Omental fat pad (tissue), 3 donors: ENCODE measurements at regions not wholly inside any gene's neighbourhood (a gene's known extent, or its start where the extent isn't known, plus 50 kb on each side); places are given as distances from the start of the nearest gene placed in this dataset.

Experiments used
- ATAC-seq: fragments of 150-250 bp; one replicate; pipeline ENCODE4 v1.9.1; 2016; ENCODE audit warnings: mild to moderate bottlenecking, moderate library complexity; ENCODE audit not compliant: low FRiP score
- DNase-seq: peaks from one replicate; pipeline ENCODE4 v3.0.0-alpha.2; 2019; ENCODE audit warnings: low spot score
- CTCF ChIP-seq, 3 donors: fragments of 450-650 bp; IDR thresholded peaks; one replicate each; pipeline ENCODE4 v1.5.1; 2016 to 2017; ENCODE audit warnings: antibody characterized with exemption in 3 of 3, mild to moderate bottlenecking in 3 of 3, moderate library complexity in 2 of 3

- ATAC-seq (no peak), DNase-seq (no peak)
- TF ChIP-seq CTCF (IDR thresholded peaks at IDR 0.05), result no peak
Measured at GRCh38 chr1:72678683-72679082, 396.3 kb upstream of the NEGR1 start.

- ATAC-seq (no peak), DNase-seq (no peak)
- TF ChIP-seq CTCF (IDR thresholded peaks at IDR 0.05), result no peak
Measured at GRCh38 chr1:72670902-72671301, 388.6 kb upstream of the NEGR1 start.

GRCh38 chr1:72662918-72663317, 380.6 kb upstream of the NEGR1 start:
- no peak for TF ChIP-seq CTCF (IDR thresholded peaks at IDR 0.05)
- ATAC-seq (no peak), DNase-seq (no peak)

- no peak for TF ChIP-seq CTCF (IDR thresholded peaks at IDR 0.05)
- ATAC-seq (no peak), DNase-seq (no peak)
Measured at GRCh38 chr1:72650843-72651435, 368.6 kb upstream of the NEGR1 start.

- no peak for ATAC-seq
- no peak for TF ChIP-seq CTCF (IDR thresholded peaks at IDR 0.05)
Measured at GRCh38 chr1:72649991-72650390, 367.7 kb upstream of the NEGR1 start.

GRCh38 chr1:72649211-72649888, 367.0 kb upstream of the NEGR1 start:
- ATAC-seq, result no peak
- no peak for DNase-seq
- TF ChIP-seq CTCF (IDR thresholded peaks at IDR 0.05), result no peak

More at GRCh38 chr1:72649991-72650390, 367.7 kb upstream of the NEGR1 start:
- DNase-seq, result no peak

GRCh38 chr1:72648465-72648864, 366.1 kb upstream of the NEGR1 start:
- ATAC-seq (no peak), DNase-seq (no peak)
- TF ChIP-seq CTCF (IDR thresholded peaks at IDR 0.05), result no peak
